Fibroblast of villous mesenchyme (primary cell): ENCODE measurements at regions not wholly inside any gene's neighbourhood (a gene's known extent, or its start where the extent isn't known, plus 50 kb on each side); places are given as distances from the start of the nearest gene placed in this dataset.

Source experiments
- DNase-seq: peaks from one replicate; pipeline ENCODE4 v3.0.0-alpha.2; 2010; ENCODE audit warnings: low read depth
- H3K4me3 ChIP-seq: 2 replicates; pipeline ENCODE4 v1.5.1; 2011; ENCODE audit warnings: low read depth, mild to moderate bottlenecking, low read length
- TF ChIP-seq, protein P1 (sequence below): IDR thresholded peaks from 2 replicates; pipeline ENCODE4 v1.5.1; 2012; ENCODE audit warnings: low read depth, mild to moderate bottlenecking, low read length; ENCODE audit not compliant: insufficient read depth

- TF ChIP-seq, protein P1, sequence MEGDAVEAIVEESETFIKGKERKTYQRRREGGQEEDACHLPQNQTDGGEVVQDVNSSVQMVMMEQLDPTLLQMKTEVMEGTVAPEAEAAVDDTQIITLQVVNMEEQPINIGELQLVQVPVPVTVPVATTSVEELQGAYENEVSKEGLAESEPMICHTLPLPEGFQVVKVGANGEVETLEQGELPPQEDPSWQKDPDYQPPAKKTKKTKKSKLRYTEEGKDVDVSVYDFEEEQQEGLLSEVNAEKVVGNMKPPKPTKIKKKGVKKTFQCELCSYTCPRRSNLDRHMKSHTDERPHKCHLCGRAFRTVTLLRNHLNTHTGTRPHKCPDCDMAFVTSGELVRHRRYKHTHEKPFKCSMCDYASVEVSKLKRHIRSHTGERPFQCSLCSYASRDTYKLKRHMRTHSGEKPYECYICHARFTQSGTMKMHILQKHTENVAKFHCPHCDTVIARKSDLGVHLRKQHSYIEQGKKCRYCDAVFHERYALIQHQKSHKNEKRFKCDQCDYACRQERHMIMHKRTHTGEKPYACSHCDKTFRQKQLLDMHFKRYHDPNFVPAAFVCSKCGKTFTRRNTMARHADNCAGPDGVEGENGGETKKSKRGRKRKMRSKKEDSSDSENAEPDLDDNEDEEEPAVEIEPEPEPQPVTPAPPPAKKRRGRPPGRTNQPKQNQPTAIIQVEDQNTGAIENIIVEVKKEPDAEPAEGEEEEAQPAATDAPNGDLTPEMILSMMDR = no peak
- DNase-seq = no peak
Observed at GRCh38 chr20:19882446-19882845, 124.4 kb downstream of the RIN2 start.

GRCh38 chr20:19883501-19883900 lies 125.4 kb downstream of the RIN2 start:
- TF ChIP-seq, protein P1 = no peak
- DNase-seq = no peak
- H3K4me3 ChIP-seq = no peak overlapping the region

More at GRCh38 chr20:19882446-19882845, 124.4 kb downstream of the RIN2 start:
- H3K4me3 ChIP-seq = no peak overlapping the region

DNA sequence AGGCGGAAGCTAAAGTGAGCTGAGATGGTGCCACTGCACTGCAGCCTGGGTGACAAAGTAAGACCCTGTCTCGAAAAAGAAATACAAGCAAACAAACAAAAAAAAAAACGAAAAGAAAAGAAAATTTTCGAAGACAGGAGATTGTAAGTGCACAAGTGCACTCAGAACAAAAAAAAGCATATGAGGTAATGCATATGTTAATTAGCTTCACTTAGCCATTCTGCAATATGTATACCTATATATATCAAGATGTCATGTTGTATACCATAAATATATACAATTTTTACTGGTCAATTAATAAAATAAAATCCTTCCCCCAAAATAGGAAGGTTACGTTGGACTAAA lies 127.5 kb downstream of the RIN2 start:
- H3K4me3 ChIP-seq = no peak overlapping the region
- TF ChIP-seq, protein P1 = no peak
- no peak for DNase-seq

GRCh38 chr20:19885939-19886660 lies 128.0 kb downstream of the RIN2 start:
- DNase-seq = peak; percentile 62
- peak overlapping the region; percentile 17 for H3K4me3 ChIP-seq
- TF ChIP-seq, protein P1 = no peak

DNA sequence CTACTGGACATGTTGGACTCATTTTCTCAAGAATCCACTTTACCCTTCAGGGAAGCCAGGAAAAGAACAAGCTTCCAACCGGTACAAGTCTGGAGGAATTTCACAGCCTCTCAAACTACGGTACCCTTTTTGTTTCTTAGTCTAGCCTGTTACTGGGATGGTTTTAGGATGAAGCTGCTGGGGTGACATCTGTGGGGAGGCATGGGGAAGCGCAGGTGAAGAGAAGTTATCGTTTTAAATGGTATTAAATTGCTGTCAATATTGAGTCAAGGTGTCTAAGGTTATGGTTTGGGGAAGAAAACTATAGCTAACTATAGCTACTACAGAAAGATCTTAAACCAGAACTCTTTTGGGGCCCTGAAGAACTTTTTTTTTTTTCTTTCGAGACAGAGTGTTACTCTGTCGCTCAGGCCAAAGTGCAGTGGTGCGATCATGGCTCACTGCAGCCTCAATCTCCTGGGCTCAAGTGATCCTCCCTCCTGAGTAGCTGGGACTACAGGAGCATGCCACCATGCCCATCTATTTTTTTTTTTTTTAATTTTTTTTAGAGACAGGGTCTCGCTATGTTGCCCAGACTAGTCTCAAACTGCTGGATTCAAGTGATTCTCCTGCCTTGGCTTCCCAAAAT lies 128.7 kb downstream of the RIN2 start:
- peak; percentile 54 for DNase-seq
- TF ChIP-seq, protein P1 = peak; percentile 27
- H3K4me3 ChIP-seq = peak overlapping the region; percentile 17

- peak overlapping the region; percentile 17 for H3K4me3 ChIP-seq
- DNase-seq = no peak
- TF ChIP-seq, protein P1 = no peak
Observed at GRCh38 chr20:19887556-19888268, 129.4 kb upstream of the NAA20 start.
